ENCODE measurements at regions not wholly inside any gene's neighbourhood (a gene's known extent, or its start where the extent isn't known, plus 50 kb on each side); places are given as distances from the start of the nearest gene placed in this dataset.

DNA sequence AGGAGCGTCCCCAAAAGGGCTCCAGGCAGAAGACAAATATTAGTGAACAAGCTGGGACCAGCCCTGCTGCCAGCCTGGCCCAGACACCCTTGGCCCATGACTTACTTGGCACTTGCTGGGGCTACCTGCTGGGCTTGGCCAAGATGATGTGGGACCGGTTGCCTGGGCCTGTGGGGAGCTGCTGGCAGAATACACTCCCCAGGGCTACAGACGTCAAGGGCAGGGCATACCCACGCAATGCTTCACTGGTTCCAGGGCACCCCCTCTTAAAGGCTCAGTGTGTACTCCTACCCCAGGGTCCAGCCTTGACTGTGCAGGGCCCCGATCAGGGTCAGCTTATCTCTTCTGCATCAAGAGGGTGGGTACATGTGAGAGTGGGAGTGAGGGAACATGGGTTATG is 106.5 kb upstream of the SLC2A1 start:
- no peak for DNase-seq

DNA sequence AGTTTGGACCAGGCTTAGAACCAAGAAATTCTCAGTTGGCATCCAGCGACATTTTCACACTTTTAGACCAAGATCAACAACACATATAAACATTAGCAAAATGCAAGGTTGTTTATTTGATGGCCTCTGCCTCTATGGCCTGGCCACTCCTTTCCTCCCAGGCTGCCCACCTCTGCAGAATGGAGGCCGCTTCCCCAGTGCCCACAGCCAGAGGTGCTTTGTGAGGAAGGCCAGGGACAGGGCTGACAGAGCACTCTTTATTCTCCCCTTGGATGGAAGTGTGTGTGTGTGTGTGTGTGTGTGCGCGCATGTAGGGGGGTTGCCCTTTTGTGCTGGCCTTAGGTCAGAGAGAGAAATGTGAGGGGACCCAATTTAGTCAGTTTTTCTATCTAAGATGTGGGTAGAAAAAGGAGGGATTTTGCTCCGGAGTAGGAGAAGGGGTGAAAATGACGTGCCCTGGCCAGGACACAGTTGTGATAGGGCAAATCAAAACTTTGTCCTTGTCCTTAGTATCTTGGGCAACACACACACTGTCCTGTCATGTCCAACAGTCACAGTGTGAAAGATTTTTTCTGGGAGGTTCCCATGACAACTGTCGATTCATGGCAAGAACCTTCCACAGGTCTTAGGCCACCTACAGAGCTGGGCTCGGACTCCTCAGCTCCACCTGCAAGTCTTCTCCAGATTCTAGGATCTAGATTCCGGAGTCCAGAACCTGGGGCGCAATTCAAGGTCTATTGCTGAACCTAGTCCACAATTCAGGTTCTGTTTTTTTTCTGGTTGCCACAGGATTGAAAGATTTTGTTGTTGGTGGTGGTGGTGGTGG is 104.9 kb upstream of the SLC2A1 start:
- no peak for DNase-seq

- no peak for DNase-seq
These were observed 103.9 kb upstream of the SLC2A1 start for GRCh38 chr1:43062527-43063095.

DNA sequence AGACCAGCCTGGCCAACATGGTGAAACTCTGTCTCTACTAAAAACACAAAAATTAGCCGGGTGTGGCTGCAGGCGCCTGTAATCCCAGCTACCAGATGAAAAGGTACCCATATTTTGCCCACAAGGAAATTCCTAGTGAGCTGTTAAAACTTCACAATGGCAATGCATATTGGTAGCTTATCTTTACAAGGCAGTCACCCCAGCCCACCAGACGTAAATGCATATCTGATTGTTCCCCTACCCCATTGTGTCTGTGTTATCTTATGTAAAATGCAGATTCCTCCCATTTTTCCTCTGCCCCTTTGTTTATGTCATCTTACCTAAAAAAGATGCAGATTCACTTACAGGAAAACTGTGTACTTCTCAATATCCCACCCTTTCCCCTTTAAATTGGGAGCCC is 103.1 kb upstream of the SLC2A1 start:
- DNase-seq: no peak

GRCh38 chr1:43059640-43060574 is 101.2 kb upstream of the SLC2A1 start:
- DNase-seq: no peak

GRCh38 chr1:43058545-43059360 is 100.1 kb upstream of the SLC2A1 start:
- DNase-seq: no peak

DNA sequence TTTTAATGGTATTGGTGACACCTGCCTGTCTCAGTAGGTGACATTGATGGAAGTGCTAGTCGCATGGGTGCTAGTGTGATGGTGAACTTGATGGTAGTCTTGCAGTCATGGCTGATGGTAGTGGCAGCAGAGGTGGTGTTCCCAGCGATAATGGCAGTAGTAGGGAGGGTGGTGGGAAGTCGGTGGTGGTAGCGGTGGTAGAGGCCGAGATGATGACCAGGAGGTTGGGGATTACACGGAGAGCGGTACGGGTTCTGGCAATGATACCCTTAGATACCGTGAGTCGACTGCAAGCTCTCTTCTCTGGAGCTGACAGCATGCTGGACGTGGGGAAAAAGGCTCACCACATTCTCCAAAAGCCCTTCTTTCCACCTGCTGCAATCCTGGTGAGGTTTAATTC is 99.4 kb upstream of the SLC2A1 start:
- no peak for DNase-seq

DNA sequence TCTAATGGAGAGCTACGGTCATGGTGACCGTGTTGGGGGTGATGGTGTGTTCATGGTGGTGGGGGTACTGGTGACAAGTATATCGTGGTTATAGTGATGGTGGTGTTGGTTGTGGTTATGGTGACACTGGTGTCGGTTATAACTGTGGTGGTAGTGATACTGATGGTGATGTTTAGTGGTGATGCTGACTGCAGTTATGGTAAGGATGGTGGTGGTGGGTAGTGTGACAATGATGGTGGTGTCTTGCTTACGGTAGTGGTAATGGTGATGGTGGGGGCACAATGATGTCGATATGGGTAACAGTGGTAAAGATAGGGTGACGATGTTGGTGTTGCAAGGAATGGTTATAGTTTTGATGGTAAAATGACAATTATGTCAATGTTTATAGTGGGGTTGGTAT is 98.9 kb upstream of the SLC2A1 start:
- DNase-seq: no peak

- no peak for DNase-seq
These were observed 98.3 kb upstream of the SLC2A1 start for GRCh38 chr1:43056981-43057391.

DNA sequence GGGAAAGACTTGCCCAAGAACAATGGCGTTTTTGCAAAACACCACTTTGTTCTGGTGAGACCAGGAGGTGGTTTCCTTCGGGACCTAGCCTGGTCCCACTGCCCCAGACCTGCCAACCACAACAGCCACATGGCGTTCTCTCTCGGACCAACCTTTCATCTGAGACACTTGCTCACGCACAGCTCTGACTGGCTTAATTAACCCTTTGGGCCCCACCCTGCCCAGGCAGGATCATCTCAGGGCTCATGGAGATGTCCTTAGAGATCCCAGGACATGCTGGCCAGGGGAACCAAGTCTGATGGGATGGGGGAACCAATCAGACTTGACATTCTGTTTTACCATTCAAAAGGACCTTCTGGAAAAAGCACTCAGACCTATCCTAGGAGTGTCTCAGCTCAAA is 97.8 kb upstream of the SLC2A1 start:
- no peak for DNase-seq

DNA sequence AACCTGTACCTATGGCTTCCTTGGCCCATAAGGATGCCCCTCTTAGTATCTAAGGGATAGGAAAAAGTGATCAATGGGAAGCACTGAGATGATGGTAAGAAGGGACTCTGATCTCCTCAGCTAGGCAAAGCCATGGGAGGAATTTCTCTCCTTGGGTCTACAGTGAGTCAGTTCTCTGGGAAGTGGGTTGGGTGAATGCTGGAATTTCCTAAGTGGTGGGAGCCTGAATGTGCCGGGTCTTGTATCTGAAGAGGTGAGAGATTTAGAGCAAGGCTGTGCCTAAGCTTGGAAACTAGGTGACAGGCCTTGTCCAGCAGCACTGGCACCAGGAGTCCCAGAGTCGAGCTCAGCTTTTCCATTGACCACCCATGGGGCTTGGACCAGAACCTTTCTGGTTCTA is 96.3 kb upstream of the SLC2A1 start:
- no peak for DNase-seq

DNA sequence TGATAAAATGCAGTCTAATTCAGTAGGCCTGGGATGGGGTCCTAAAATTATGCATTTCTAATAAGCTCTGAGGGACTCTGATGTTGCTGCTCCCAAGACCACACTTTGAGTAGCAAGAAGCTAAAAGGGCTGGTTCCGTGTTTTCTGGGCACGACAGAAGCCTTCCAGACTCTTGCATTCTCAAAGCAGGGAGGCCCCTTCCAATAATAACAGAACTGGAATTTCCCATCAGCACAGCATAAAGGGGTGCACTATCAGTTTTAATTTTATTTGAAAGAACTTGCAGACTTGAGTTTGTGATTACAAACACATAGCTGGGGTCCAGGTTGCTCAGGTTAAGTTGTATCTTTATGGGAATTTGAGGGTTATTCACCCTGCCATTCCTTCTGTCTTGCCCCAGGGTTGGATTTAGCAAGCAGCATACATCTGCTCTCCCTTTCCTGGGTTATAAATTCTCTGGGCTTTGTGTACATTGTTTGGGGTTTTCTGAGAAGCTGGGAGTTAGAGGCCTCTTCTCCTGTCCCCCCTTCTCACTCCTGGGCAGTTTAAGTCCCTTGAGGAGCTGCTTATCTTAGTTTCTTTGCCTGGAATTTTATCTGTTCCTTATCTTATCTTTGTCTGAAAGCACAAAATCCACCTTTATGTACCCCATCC is 94.2 kb upstream of the SLC2A1 start:
- DNase-seq: no peak

GRCh38 chr1:43052322-43052721 is 93.7 kb upstream of the SLC2A1 start:
- DNase-seq: no peak

DNA sequence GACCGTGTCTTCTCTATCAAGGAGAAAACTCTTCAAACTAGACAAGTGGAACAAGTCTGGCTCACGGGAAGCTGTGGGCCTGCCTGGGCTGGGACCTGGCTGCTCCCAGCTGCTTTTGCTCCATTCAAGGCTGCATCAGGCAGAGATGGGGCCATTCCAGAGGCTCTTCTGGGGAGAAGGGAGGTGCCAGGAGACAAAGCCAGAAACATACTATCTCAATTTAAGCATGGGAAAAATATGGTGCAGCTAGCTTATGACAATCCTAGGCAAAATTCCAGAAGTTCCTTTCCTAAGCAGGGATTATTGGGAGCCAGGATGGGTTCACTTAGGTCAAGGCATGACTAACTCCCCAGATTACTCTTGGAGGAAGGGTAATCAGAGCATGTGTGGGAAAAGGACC is 90.8 kb upstream of the SLC2A1 start:
- no peak for DNase-seq

DNA sequence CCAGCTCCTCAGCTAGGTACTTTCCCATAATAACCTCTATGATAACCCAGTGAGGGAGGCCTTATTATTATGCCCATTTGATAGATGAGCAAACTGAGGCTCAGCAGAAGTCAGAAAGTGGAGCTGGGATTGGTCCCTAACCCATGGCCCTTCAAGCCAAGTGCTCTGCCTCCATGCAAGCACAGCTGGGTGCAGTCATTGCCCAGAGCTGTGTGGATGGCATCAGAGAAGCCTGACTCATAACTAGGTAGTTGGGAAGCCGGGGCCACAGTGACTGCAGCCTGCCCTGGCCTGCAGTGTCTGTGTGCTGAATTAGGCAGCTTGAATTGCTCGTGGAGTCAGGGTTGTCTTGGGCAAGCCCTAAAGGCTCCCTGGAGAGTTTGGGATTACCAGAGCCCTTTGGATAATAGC is 89.9 kb upstream of the SLC2A1 start:
- no peak for DNase-seq

DNA sequence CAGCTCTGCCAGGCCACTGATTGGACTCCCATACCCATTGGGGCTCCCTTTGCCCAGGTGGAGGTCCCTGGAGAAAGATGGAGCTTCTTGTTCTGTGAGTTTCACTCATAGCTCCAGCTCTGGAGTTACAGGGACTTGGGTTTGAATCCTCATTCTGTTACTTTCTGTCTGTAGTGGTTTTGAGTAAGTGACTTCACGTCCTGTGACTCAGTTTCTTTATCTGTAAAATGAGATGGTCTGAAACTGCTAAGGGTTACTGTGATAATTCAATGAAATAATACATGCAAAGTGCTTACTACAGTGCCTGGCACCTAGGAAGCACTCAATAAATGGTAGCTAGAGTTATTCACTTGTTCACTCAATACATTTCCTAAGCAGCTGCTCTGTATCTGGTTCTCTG is 88.5 kb upstream of the SLC2A1 start:
- no peak for DNase-seq

GRCh38 chr1:43044572-43045361 is 86.1 kb upstream of the SLC2A1 start:
- no peak for DNase-seq

- DNase-seq: no peak
These were observed 85.0 kb upstream of the SLC2A1 start for GRCh38 chr1:43043695-43044094.

GRCh38 chr1:43042773-43043457 is 84.2 kb upstream of the SLC2A1 start:
- DNase-seq: no peak

- DNase-seq: no peak
These were observed 83.5 kb upstream of the SLC2A1 start for GRCh38 chr1:43042127-43042526.

GRCh38 chr1:43041591-43041990 is 82.9 kb upstream of the SLC2A1 start:
- no peak for DNase-seq
